Activated naive CD8-positive, alpha-beta T cell treated with anti-CD3 and anti-CD28 coated beads, Interleukin-2, amount 10 ng/mL, durations not matched to agents 7 days and 5 days (primary cell): ENCODE measurements at regions not wholly inside any gene's neighbourhood (a gene's known extent, or its start where the extent isn't known, plus 50 kb on each side); places are given as distances from the start of the nearest gene placed in this dataset.
A peak's percentile ranks its signal among the peaks of the same experiment; 100 is the strongest.

ENCODE experiments used
- ATAC-seq: fragments of 150-1000 bp; cut with Tn5 transposase; one replicate; pipeline ENCODE4 v1.10.0; 2021; ENCODE audit warnings: low read depth, moderate library complexity
- POLR2A ChIA-PET: fragments of 350-600 bp; sonication (Branson Sonifier 250); formaldehyde crosslinking; loops from one replicate; lab custom pipeline; 2021; ENCODE audit warnings: antibody characterized with exemption; lab: Charles Lee
- DNase-seq: peaks from one replicate; pipeline ENCODE4 v3.0.0; 2021
- H3K27ac Mint-ChIP-seq: one replicate; pipeline ENCODE4 v1.8.0; 2022; ENCODE audit warnings: mild to moderate bottlenecking, mixed read lengths
- H3K27me3 Mint-ChIP-seq: one replicate; pipeline ENCODE4 v1.8.0; 2022; ENCODE audit warnings: mild to moderate bottlenecking, moderate library complexity, mixed read lengths
- H3K36me3 Mint-ChIP-seq: one replicate; pipeline ENCODE4 v1.8.0; 2021; ENCODE audit warnings: mild to moderate bottlenecking, mixed read lengths
- H3K4me1 Mint-ChIP-seq: one replicate; pipeline ENCODE4 v1.8.0; 2021; ENCODE audit warnings: mixed read lengths
- H3K4me3 Mint-ChIP-seq: one replicate; pipeline ENCODE4 v1.8.0; 2022; ENCODE audit warnings: mild to moderate bottlenecking, moderate library complexity, mixed read lengths
- H3K9me3 Mint-ChIP-seq: one replicate; pipeline ENCODE4 v1.8.0; 2021; ENCODE audit warnings: mixed read lengths

- H3K4me3 Mint-ChIP-seq = no peak overlapping the region
- no peaks in the 10 kb centered on the region for H3K27me3 Mint-ChIP-seq
- POLR2A ChIA-PET = no interaction called here
- no peaks in the 10 kb centered on the region for H3K36me3 Mint-ChIP-seq
- DNase-seq (no peak), ATAC-seq (no peak)
- no peaks in the 10 kb centered on the region for H3K4me1 Mint-ChIP-seq
- H3K9me3 Mint-ChIP-seq = peaks cover 11% of the 10 kb centered on the region
- H3K27ac Mint-ChIP-seq = no peak overlapping the region
Measured at GRCh38 chr4:153971899-153972298, 183.0 kb upstream of the SFRP2 start.

GRCh38 chr4:153970169-153970568, 181.3 kb upstream of the SFRP2 start:
- H3K4me3 Mint-ChIP-seq = no peak overlapping the region
- H3K36me3 Mint-ChIP-seq = no peaks in the 10 kb centered on the region
- POLR2A ChIA-PET = no interaction called here
- peaks cover 7% of the 10 kb centered on the region for H3K9me3 Mint-ChIP-seq
- no peak for ATAC-seq
- H3K4me1 Mint-ChIP-seq = no peaks in the 10 kb centered on the region
- DNase-seq = no peak
- no peaks in the 10 kb centered on the region for H3K27me3 Mint-ChIP-seq
- no peak overlapping the region for H3K27ac Mint-ChIP-seq

- no peak for ATAC-seq
- no peak overlapping the region for H3K4me3 Mint-ChIP-seq
- H3K4me1 Mint-ChIP-seq = no peaks in the 10 kb centered on the region
- no peaks in the 10 kb centered on the region for H3K27me3 Mint-ChIP-seq
- H3K36me3 Mint-ChIP-seq = no peaks in the 10 kb centered on the region
- H3K9me3 Mint-ChIP-seq = peaks cover 4% of the 10 kb centered on the region
- POLR2A ChIA-PET = no interaction called here
- no peak for DNase-seq
- H3K27ac Mint-ChIP-seq = no peak overlapping the region
Measured at GRCh38 chr4:153969542-153969941, 180.7 kb upstream of the SFRP2 start.

GRCh38 chr4:153966641-153967040, 177.8 kb upstream of the SFRP2 start:
- no peak for ATAC-seq
- Mint-ChIP-seq H3K27ac (no peak overlapping the region), H3K9me3 (no peaks in the 10 kb centered on the region), H3K27me3 (no peaks in the 10 kb centered on the region), H3K36me3 (no peaks in the 10 kb centered on the region), H3K4me1 (peaks cover 6% of the 10 kb centered on the region), H3K4me3 (no peak overlapping the region)
- no peak for DNase-seq
- POLR2A ChIA-PET = no interaction called here

GRCh38 chr4:153963216-153963615, 174.3 kb upstream of the SFRP2 start:
- peaks cover 8% of the 10 kb centered on the region for H3K4me1 Mint-ChIP-seq
- no peak for ATAC-seq
- POLR2A ChIA-PET = no interaction called here
- H3K36me3 Mint-ChIP-seq = no peaks in the 10 kb centered on the region
- no peak overlapping the region for H3K27ac Mint-ChIP-seq
- H3K4me3 Mint-ChIP-seq = no peak overlapping the region
- peaks cover 8% of the 10 kb centered on the region for H3K9me3 Mint-ChIP-seq
- DNase-seq = no peak
- no peaks in the 10 kb centered on the region for H3K27me3 Mint-ChIP-seq

- Mint-ChIP-seq H3K4me3 (peak overlapping the region; percentile 62), H3K9me3 (peaks cover 9% of the 10 kb centered on the region), H3K27ac (peak overlapping the region; percentile 86), H3K36me3 (no peaks in the 10 kb centered on the region), H3K4me1 (peaks cover 8% of the 10 kb centered on the region), H3K27me3 (no peaks in the 10 kb centered on the region)
- POLR2A ChIA-PET = no interaction called here
- DNase-seq (no peak), ATAC-seq (peak; percentile 83)
Measured at GRCh38 chr4:153962311-153963039, 173.6 kb upstream of the SFRP2 start.

GRCh38 chr4:153955327-153955726, 166.4 kb upstream of the SFRP2 start:
- ATAC-seq = no peak
- H3K9me3 Mint-ChIP-seq = peaks cover 12% of the 10 kb centered on the region
- no peak overlapping the region for H3K4me3 Mint-ChIP-seq
- POLR2A ChIA-PET = no interaction called here
- no peak overlapping the region for H3K27ac Mint-ChIP-seq
- peaks cover 4% of the 10 kb centered on the region for H3K4me1 Mint-ChIP-seq
- peaks cover 15% of the 10 kb centered on the region for H3K27me3 Mint-ChIP-seq
- H3K36me3 Mint-ChIP-seq = peaks cover 2% of the 10 kb centered on the region
- no peak for DNase-seq

GRCh38 chr4:153954654-153955053, 165.8 kb upstream of the SFRP2 start:
- Mint-ChIP-seq H3K4me3 (no peak overlapping the region), H3K27ac (no peak overlapping the region), H3K9me3 (peaks cover 12% of the 10 kb centered on the region), H3K27me3 (peaks cover 15% of the 10 kb centered on the region), H3K36me3 (peaks cover 2% of the 10 kb centered on the region), H3K4me1 (peaks cover 10% of the 10 kb centered on the region)
- ATAC-seq (no peak), DNase-seq (no peak)
- POLR2A ChIA-PET = no interaction called here

GRCh38 chr4:153950100-153950979, 161.5 kb upstream of the SFRP2 start:
- H3K4me3 Mint-ChIP-seq = peak overlapping the region; percentile 43
- H3K9me3 Mint-ChIP-seq = peaks cover 9% of the 10 kb centered on the region
- H3K27me3 Mint-ChIP-seq = peaks cover 30% of the 10 kb centered on the region
- peak; percentile 95 for ATAC-seq
- H3K27ac Mint-ChIP-seq = peak overlapping the region; percentile 4
- no peak for DNase-seq
- POLR2A ChIA-PET = no interaction called here
- H3K4me1 Mint-ChIP-seq = peaks cover 17% of the 10 kb centered on the region
- H3K36me3 Mint-ChIP-seq = peaks cover under 1% of the 10 kb centered on the region

- POLR2A ChIA-PET = no interaction called here
- peaks cover 9% of the 10 kb centered on the region for H3K9me3 Mint-ChIP-seq
- no peak overlapping the region for H3K27ac Mint-ChIP-seq
- H3K36me3 Mint-ChIP-seq = peaks cover 1% of the 10 kb centered on the region
- H3K27me3 Mint-ChIP-seq = peaks cover 27% of the 10 kb centered on the region
- H3K4me1 Mint-ChIP-seq = peaks cover 17% of the 10 kb centered on the region
- H3K4me3 Mint-ChIP-seq = no peak overlapping the region
- ATAC-seq = no peak
- DNase-seq = no peak
Measured at GRCh38 chr4:153948041-153948440, 159.2 kb upstream of the SFRP2 start.

- no peak overlapping the region for H3K27ac Mint-ChIP-seq
- peaks cover 17% of the 10 kb centered on the region for H3K4me1 Mint-ChIP-seq
- DNase-seq (no peak), ATAC-seq (no peak)
- H3K27me3 Mint-ChIP-seq = peaks cover 24% of the 10 kb centered on the region
- peaks cover 8% of the 10 kb centered on the region for H3K9me3 Mint-ChIP-seq
- POLR2A ChIA-PET = no interaction called here
- no peak overlapping the region for H3K4me3 Mint-ChIP-seq
- H3K36me3 Mint-ChIP-seq = peaks cover 1% of the 10 kb centered on the region
Measured at GRCh38 chr4:153947124-153947523, 158.2 kb upstream of the SFRP2 start.

GRCh38 chr4:153945704-153946103, 156.8 kb upstream of the SFRP2 start:
- H3K9me3 Mint-ChIP-seq = peaks cover 7% of the 10 kb centered on the region
- no peak overlapping the region for H3K27ac Mint-ChIP-seq
- no peak overlapping the region for H3K4me3 Mint-ChIP-seq
- ATAC-seq (no peak), DNase-seq (no peak)
- H3K36me3 Mint-ChIP-seq = peaks cover 1% of the 10 kb centered on the region
- H3K4me1 Mint-ChIP-seq = peaks cover 17% of the 10 kb centered on the region
- POLR2A ChIA-PET = no interaction called here
- H3K27me3 Mint-ChIP-seq = peaks cover 25% of the 10 kb centered on the region

- Mint-ChIP-seq H3K4me1 (peaks cover 5% of the 10 kb centered on the region), H3K4me3 (no peak overlapping the region), H3K27me3 (peaks cover 26% of the 10 kb centered on the region), H3K9me3 (peaks cover 7% of the 10 kb centered on the region), H3K36me3 (peaks cover 1% of the 10 kb centered on the region), H3K27ac (no peak overlapping the region)
- no peak for ATAC-seq
- POLR2A ChIA-PET = no interaction called here
- DNase-seq = no peak
Measured at GRCh38 chr4:153943738-153944415, 155.0 kb upstream of the SFRP2 start.
